Fibroblast of mammary gland (primary cell): ENCODE measurements at regions not wholly inside any gene's neighbourhood (a gene's known extent, or its start where the extent isn't known, plus 50 kb on each side); places are given as distances from the start of the nearest gene placed in this dataset.

Experiments
- DNase-seq: peaks from one replicate; pipeline ENCODE4 v3.0.0-alpha.2; 2010; ENCODE audit warnings: low read depth
- H3K4me3 ChIP-seq: 2 replicates; pipeline ENCODE4 v1.5.1; 2011; ENCODE audit warnings: low read depth, mild to moderate bottlenecking, low read length, moderate library complexity; ENCODE audit not compliant: control insufficient read depth
- TF ChIP-seq, protein P1 (sequence below): conservative IDR thresholded peaks from 2 replicates; pipeline ENCODE4 v1.5.1; 2011; ENCODE audit warnings: low read depth, low read length, inconsistent platforms; ENCODE audit not compliant: control insufficient read depth, insufficient read depth

DNA sequence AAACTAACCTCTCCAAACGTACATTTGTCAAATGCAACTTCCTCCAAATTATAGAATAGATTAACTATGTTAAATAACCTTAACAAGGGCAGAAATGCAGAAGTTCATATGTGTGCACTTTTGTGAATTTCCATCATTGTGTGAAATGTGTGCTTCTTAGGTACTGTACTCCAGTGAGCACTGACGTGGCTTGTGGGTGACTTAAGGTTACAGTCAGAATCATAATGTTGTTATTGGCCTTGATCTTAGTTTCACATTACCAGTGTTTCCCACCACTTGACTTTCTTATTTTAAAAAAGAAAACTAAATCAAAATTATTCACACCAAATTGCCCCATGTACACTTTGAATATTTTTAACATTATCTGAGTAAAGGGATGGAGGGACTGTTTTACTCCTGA lies 155.1 kb upstream of the FZD8 start:
- TF ChIP-seq, protein P1, sequence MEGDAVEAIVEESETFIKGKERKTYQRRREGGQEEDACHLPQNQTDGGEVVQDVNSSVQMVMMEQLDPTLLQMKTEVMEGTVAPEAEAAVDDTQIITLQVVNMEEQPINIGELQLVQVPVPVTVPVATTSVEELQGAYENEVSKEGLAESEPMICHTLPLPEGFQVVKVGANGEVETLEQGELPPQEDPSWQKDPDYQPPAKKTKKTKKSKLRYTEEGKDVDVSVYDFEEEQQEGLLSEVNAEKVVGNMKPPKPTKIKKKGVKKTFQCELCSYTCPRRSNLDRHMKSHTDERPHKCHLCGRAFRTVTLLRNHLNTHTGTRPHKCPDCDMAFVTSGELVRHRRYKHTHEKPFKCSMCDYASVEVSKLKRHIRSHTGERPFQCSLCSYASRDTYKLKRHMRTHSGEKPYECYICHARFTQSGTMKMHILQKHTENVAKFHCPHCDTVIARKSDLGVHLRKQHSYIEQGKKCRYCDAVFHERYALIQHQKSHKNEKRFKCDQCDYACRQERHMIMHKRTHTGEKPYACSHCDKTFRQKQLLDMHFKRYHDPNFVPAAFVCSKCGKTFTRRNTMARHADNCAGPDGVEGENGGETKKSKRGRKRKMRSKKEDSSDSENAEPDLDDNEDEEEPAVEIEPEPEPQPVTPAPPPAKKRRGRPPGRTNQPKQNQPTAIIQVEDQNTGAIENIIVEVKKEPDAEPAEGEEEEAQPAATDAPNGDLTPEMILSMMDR: no peak
- DNase-seq: peak; percentile 38
- H3K4me3 ChIP-seq: no peak overlapping the region

DNA sequence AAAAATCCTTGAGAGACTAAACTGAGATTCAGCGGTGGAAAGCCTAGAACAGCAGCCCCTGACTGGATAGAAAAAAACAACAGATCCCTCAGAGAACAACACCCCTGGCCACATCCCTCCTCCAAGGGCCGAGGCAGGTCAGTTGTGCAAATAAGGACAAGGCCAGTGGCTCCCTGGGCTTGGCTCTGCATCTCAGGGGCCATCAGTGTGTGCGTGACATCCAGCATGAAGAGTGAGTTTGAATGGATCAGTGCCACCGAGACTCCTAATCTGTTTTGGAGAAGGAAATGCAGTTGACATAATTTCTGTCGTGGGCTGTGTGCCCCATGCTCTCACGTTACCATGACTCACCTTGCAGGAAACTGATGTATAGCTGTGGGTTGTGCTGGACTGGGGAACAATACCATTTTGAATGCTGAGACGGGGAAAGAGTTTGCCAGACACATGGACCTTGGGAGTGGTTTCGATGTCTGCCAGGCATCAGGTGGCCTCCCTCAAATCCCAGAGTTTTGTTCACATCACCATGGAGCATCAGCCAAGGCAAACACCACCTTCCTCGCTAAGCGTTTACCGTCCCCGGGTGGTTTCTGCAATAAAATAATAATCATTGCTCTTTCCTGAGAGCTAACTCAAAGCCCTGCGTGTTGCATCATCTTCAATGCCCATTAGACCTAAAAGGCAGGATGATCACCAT lies 153.2 kb upstream of the FZD8 start:
- no peak overlapping the region for H3K4me3 ChIP-seq
- DNase-seq: no peak
- TF ChIP-seq, protein P1: no peak

DNA sequence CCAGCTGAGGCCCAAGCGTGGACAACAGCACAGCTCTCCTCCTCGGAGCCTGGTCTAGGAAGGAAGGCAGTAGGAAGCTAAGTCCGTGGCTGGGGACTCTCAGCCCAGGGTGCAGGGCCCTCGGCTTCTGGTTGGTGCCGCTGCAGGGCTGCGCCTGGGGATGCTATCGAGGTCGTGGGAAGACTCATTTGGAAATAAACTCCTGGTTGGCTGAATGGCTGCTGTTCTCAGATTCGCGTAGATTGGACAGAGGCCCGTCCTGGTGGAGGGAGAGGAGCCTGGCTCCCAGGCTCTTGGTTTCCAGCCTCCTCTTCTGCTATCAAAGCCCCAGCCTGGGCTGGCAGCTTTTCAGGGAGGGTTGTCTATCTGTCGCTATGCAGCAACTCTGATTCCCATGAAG lies 152.6 kb upstream of the FZD8 start:
- H3K4me3 ChIP-seq: no peak overlapping the region
- DNase-seq: no peak
- TF ChIP-seq, protein P1: no peak

GRCh38 chr10:35792291-35792690 lies 150.2 kb upstream of the FZD8 start:
- DNase-seq: no peak
- H3K4me3 ChIP-seq: no peak overlapping the region
- TF ChIP-seq, protein P1: no peak

DNA sequence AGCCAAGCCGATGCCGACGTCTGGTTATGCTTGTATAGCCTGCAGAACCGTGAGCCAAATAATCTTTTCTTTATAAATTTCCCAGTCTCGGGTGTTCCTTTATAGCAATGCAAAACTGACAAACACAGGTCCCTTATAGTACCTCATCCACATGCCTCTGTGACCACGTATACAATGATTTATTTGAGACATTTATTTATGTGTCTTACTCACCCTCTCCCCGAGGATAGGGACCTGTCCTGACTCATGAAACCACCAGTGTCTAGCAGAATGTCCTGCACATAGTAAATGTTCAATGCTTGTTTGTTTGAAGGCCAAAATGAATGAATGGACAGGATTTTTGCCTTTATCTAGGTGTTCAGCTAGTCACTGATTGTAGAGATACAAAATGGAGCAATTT lies 147.9 kb upstream of the FZD8 start:
- TF ChIP-seq, protein P1: no peak
- H3K4me3 ChIP-seq: no peak overlapping the region
- peak; percentile 52 for DNase-seq

DNA sequence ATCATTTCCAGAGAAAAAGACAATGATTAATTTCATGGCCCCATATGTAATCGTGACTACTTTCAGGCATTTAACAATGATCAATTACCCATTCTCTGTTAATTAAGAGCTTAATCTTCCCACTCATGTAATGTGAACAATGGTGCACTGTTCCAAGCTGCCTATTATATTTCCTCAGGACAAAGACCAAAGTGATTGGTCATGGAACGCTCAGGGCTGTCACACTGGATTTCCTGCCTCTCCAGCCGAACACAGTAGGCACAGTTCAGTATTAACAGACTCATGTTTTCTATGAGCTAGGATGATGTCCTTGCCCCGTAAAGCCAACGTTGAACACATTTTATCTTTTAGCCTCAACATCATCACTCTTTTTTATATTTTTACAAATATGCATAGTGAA lies 142.7 kb upstream of the FZD8 start:
- no peak for DNase-seq
- TF ChIP-seq, protein P1: no peak
- H3K4me3 ChIP-seq: no peak overlapping the region
